ENCODE measurements at regions not wholly inside any gene's neighbourhood (a gene's known extent, or its start where the extent isn't known, plus 50 kb on each side); places are given as distances from the start of the nearest gene placed in this dataset.
"Not testable (repeated sequence)": the region's sequence is repeated elsewhere in the genome, so short reads cannot be mapped to it uniquely, and the experiment has no call there.

GRCh38 chr18:1133541-1133940 is 228.9 kb downstream of the ADCYAP1 start:
- no peak for DNase-seq

- DNase-seq = peak in 1 of 14 donors; percentile 11
Measured at GRCh38 chr18:1147730-1148129, 243.1 kb downstream of the ADCYAP1 start.

GRCh38 chr18:1149709-1150108 is 245.0 kb downstream of the ADCYAP1 start:
- no peak for DNase-seq

DNA sequence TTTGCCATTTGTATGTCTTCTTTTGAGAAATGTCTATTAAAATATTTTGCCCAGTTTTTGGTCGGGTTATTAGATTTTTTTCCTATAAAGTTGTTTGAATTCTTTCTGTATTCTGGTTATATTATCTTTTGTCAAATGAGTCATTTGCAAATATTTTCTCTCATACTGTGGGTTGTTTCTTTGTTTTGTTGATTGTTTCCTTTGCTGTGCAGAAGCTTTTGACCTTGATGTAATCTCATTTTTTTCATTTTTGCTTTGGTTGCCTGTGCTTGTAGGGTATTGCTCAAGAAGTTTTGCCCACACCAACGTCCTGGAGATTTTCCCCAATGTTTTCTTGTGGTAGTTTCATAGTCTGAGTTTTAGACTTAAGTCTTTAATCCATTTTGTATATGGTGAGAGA is 245.7 kb downstream of the ADCYAP1 start:
- no peak for DNase-seq

DNA sequence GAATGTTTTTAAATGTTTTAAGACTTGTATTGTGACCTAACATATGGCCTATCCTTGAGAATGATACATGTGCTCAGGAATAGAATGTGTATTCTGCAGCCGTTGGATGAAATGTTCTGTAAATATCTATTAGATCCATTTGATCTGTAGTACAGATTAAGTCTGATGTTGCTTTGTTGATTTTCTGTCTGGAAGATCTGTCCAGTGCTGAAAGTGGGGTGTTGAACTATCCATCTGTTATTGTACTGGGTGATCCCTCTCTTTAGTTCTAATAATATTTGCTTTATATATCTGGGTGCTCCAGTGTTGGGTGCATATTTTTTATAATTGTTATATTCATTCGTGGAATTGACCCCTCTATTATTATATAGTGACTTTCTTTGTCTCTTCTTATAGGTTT is 248.3 kb downstream of the ADCYAP1 start:
- DNase-seq = not testable (repeated sequence)

DNA sequence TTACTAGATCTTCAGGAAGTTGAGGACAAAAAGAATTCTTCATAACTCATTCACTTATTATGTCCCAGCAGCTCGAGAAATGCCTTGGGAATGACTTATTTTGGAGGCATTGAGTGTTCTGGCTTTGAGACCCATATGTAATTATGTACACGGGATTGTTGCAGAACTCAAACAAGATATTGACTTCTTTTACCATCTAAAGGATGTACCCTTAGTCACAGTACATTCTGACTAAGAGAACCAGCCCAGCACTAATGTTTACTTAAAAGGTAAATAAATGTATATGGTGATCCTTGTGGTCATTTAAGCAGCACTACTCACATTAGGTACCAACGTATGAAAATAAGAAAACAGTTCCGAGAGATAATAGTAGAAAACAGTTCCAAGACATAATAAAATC is 268.9 kb downstream of the ADCYAP1 start:
- no peak for DNase-seq

GRCh38 chr18:1177232-1177631 is 272.6 kb downstream of the ADCYAP1 start:
- DNase-seq = no peak

DNA sequence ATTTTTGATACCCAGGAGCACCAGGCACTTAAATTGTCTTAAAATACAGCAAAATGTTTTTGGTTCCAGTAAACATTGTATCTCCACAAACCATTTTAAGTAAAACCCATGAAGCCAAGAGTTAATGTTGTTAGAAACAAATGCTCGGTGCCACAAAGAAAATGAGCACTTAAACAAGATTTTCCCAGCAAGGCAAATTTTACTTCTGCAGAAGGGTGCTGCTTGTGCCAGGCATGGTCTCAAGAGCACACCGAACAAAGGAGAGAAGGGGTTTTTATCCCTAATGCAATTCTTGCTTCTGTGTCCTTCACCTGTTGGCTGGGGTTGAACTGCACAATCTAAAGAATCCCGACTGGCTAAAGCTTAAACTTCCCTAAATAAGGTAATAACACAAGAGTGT is 286.7 kb downstream of the ADCYAP1 start:
- DNase-seq = no peak

- no peak for DNase-seq
Measured at GRCh38 chr18:1213126-1213525, 308.5 kb downstream of the ADCYAP1 start.

DNA sequence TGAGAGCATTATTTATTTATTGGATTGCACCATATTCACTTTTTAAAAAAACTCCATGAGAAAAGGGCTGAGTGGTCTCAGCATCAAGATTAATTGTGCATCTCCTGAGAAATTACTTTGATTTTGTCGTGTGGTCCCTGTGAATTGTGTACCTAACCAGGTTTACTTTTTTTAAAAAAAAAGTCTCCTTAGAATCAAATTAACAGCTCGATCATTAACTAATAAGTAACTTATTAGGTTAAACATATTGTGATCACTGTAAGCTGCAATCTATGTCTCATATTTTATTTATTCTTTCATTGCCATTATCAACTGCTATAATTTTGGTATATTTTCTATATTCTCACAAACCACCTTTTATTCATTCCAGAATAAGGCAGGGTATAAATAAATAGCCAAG is 318.2 kb downstream of the ADCYAP1 start:
- no peak for DNase-seq

DNA sequence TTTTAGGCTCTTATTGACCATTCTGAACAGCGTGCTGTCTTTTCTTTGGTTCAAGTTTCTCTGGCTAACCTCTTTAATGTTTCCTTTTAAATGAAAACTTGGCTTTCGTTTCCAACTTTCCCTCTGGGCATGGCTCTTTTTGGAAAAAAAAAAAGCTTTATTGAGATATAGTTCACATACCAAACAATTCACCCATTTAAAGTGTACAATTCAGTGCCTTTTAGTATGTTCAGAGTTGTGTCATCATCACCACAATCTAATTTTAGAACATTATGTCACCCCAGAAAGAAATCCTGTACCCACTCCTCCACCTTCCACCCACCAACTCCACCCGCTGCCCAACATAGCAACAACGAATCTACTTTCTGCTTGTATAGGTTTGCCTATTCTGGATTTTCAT is 322.4 kb downstream of the ADCYAP1 start:
- DNase-seq = no peak

GRCh38 chr18:1229634-1230033 is 325.0 kb downstream of the ADCYAP1 start:
- DNase-seq = no peak

GRCh38 chr18:1232867-1233266 is 328.2 kb downstream of the ADCYAP1 start:
- DNase-seq = no peak

DNA sequence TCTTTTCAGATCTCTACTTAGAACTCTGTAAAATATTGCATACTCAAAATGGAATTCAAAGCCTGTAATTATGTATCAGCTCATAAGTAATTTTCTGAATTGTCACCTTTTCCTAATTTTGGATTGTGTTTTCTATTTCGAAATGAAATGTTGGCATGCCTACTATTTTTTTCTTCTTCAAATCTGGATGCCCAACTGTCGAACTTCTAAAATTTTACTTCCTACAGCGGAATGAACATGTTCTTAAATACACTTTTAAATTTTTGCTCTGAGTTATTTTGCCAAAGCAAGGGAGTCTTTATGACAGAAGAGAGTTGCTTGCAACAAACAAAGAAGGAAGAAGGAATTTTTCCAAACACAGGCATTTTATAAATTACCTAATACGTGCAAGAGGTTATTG is 336.0 kb downstream of the ADCYAP1 start:
- DNase-seq = no peak

DNA sequence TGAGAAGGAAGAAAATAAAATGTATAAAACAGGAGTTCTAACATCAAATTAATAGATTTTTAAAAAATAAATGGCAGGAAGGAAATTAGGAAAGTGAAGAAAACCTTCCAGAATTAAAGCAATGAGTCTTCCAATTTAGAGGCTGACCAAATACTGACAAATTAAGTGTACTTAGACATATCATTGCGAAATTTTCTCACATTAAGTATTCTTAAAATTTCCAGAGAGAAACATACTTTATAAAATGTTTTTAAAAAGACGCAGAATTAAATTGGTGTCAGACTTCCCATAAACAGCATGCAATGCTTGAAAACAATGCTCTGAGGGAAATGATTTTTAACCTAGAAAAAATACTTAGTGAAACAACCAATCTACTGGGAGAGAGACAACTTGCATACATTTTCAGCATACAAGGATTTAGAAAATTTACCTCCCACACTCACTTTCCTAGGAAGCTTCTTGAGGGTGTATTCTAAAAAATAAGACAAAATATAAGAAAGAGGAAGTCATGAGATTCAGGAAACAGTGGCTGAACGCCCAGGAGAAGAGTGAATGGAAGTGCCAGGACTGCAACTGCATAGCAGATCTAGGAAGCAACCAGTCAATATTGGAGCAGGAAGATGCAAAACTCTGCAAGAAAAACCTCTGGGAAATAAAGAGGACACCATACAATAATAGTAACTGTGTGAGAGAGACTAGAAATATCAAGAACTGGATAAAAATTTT is 339.9 kb downstream of the ADCYAP1 start:
- no peak for DNase-seq

DNA sequence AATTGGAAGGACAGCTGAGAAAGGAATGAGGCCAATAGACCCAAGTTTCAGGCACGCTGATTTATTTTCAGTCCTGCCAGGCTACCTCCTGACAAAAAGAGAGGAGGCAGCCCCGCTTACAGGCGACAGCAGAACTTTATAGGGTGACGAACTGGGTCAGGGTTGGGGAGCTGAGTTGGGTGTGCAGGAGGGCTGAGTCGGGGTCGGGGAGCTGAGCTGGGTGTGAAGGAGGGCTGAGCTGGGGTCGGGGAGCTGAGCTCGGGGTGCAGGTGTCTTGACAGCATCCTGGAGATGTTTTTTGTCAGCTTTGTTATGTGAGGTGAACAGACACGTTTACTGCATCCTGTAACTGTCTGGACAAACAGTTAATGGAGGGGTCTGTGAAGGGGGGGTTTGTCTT is 342.2 kb downstream of the ADCYAP1 start:
- DNase-seq = no peak

DNA sequence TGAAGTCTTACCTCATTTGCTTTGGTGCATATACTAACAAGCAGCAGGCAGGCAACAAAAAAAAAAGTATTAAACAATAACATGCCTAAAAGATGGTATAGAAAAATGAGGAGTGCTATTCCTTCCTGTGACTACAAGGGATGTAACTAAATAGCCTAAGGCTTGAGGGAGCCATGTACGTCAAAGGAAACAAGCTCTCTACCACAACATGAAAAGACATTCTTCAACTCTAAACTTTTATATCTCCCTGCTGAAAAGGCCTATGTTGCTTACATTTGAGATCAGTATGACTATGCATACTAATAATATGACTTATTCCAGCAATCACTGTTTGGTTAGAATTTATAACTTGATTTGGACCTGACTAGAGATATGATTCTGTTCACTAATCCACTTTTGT is 347.9 kb downstream of the ADCYAP1 start:
- no peak for DNase-seq

DNA sequence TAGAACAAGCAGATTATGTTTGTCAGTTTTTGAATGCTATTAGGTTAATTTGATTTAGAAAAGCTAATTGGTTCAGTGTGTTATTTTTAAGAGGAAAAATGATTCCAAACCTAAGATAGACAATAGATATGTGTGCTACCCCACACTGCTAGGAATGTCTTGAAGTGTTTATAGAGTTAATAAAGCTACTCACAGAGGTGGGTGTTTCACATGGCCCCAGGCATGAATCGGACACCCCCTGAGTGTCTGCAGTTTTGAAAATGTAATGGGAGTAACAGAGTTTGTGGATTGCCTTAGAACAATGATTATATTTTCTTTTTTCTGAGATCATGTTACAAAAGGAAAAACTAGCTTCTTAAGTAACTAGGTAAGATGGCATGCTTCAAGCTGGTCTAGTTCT is 348.3 kb downstream of the ADCYAP1 start:
- DNase-seq = no peak

GRCh38 chr18:1253827-1254226 is 349.2 kb downstream of the ADCYAP1 start:
- DNase-seq = no peak

- no peak for DNase-seq
Measured at GRCh38 chr18:1261054-1261453, 356.4 kb downstream of the ADCYAP1 start.

GRCh38 chr18:1267021-1267420 is 362.4 kb downstream of the ADCYAP1 start:
- DNase-seq = no peak

- DNase-seq = no peak
Measured at GRCh38 chr18:1270081-1270480, 365.4 kb downstream of the ADCYAP1 start.

DNA sequence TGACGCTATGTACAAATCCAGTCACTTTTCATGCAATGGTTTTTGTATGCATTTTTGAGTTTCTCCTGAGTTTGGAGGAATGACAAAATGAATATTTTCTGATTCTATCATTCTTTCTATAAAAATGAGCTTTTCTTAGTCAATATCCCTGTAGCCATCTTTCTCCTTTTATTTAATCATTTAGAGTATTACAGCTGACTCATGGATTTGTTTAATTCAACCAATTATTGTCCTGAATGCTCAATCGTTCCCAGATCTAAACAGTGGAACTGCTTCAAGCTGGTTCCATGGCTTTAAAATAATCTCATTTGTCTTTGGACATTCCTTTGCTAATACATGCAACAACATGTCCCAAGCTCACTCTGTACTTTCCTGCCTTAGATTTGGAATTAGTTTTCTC is 368.8 kb downstream of the ADCYAP1 start:
- no peak for DNase-seq

DNA sequence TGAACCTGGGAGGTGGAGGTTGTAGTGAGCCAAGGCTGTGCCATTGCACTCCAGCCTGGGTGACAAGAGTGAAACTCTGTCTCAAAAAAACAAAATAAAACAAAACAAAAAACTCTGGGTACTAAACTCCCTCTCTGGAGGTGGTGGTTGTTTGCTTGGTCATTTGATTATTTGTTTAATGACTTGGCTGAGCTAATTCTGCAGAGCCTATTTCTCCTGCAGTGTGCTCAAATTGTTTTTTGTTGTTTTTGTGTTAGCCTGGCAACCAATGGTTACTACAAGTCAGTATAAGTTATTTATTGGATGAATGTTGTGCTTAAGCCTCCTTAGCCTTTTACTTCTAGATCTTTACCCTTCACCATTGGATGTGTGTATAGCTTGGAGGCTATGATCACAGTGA is 387.5 kb downstream of the ADCYAP1 start:
- no peak for DNase-seq

GRCh38 chr18:1294229-1294628 is 389.6 kb downstream of the ADCYAP1 start:
- DNase-seq = no peak

Data from C1 segment of cervical spinal cord (tissue), 14 donors.